ENCODE measurements at regions not wholly inside any gene's neighbourhood (a gene's known extent, or its start where the extent isn't known, plus 50 kb on each side); places are given as distances from the start of the nearest gene placed in this dataset.

- TF ChIP-seq JUND (IDR thresholded peaks at IDR 0.05; ENCODE audit: low read length) (no peak), FOSL1 (IDR thresholded peaks at IDR 0.05; ENCODE audit: insufficient read depth, low read depth, low read length) (no peak), EZH2 (IDR thresholded peaks at IDR 0.05; ENCODE audit: low read depth, low read length, severe bottlenecking) (no peak), JUN (IDR thresholded peaks at IDR 0.05; ENCODE audit: low read depth, low read length) (no peak), POLR2AphosphoS5 (IDR thresholded peaks at IDR 0.05; ENCODE audit: low read depth, low read length) (no peak)
Observed at GRCh38 chr9:31597977-31598376, 786.5 kb upstream of the ACO1 start.
